HG02588 (cell line): ENCODE measurements at regions not wholly inside any gene's neighbourhood (a gene's known extent, or its start where the extent isn't known, plus 50 kb on each side); places are given as distances from the start of the nearest gene placed in this dataset.

ENCODE experiments used
- ATAC-seq: cut with Tn5 transposase; IDR thresholded peaks from one replicate; pipeline ENCODE4 v1.9.1; 2021; ENCODE audit warnings: mild to moderate bottlenecking, moderate library complexity; ENCODE audit not compliant: unreplicated experiment

GRCh38 chr4:138964716-138965426, 50.7 kb upstream of the NOCT start:
- ATAC-seq, result no peak

GRCh38 chr4:138963412-138963811, 52.2 kb upstream of the NOCT start:
- ATAC-seq, result no peak

GRCh38 chr4:138961664-138962063, 53.9 kb upstream of the NOCT start:
- no peak for ATAC-seq

GRCh38 chr4:138961129-138961528, 54.5 kb upstream of the NOCT start:
- ATAC-seq, result no peak

GRCh38 chr4:138960175-138960710, 55.3 kb upstream of the NOCT start:
- no peak for ATAC-seq

- no peak for ATAC-seq
These were observed 56.3 kb upstream of the NOCT start for GRCh38 chr4:138959097-138959815.

- no peak for ATAC-seq
These were observed 57.1 kb upstream of the NOCT start for GRCh38 chr4:138958519-138958918.

GRCh38 chr4:138957302-138957701, 58.3 kb upstream of the NOCT start:
- ATAC-seq, result no peak

GRCh38 chr4:138954428-138954827, 61.2 kb upstream of the NOCT start:
- ATAC-seq, result no peak

- no peak for ATAC-seq
These were observed 61.6 kb upstream of the NOCT start for GRCh38 chr4:138953961-138954371.

GRCh38 chr4:138952411-138952810, 63.2 kb upstream of the NOCT start:
- no peak for ATAC-seq

GRCh38 chr4:138951764-138952163, 63.8 kb upstream of the NOCT start:
- ATAC-seq, result no peak

- ATAC-seq, result no peak
These were observed 65.7 kb upstream of the NOCT start for GRCh38 chr4:138949866-138950265.

- no peak for ATAC-seq
These were observed 66.7 kb upstream of the NOCT start for GRCh38 chr4:138948918-138949317.

GRCh38 chr4:138946306-138946705, 69.3 kb upstream of the NOCT start:
- no peak for ATAC-seq

GRCh38 chr4:138945840-138946239, 69.7 kb upstream of the NOCT start:
- ATAC-seq, result no peak

GRCh38 chr4:138945401-138945800, 70.2 kb upstream of the NOCT start:
- ATAC-seq, result no peak

GRCh38 chr4:138943893-138944292, 71.7 kb upstream of the NOCT start:
- ATAC-seq, result no peak

GRCh38 chr4:138941037-138941436, 74.5 kb upstream of the NOCT start:
- ATAC-seq, result no peak

- no peak for ATAC-seq
These were observed 75.6 kb upstream of the NOCT start for GRCh38 chr4:138939960-138940359.

- ATAC-seq, result no peak
These were observed 77.3 kb upstream of the NOCT start for GRCh38 chr4:138938366-138938690.

GRCh38 chr4:138935135-138935807, 80.3 kb upstream of the NOCT start:
- ATAC-seq, result no peak
